ENCODE measurements at regions not wholly inside any gene's neighbourhood (a gene's known extent, or its start where the extent isn't known, plus 50 kb on each side); places are given as distances from the start of the nearest gene placed in this dataset.
"Not testable (repeated sequence)": the region's sequence is repeated elsewhere in the genome, so short reads cannot be mapped to it uniquely, and the experiment has no call there.

DNA sequence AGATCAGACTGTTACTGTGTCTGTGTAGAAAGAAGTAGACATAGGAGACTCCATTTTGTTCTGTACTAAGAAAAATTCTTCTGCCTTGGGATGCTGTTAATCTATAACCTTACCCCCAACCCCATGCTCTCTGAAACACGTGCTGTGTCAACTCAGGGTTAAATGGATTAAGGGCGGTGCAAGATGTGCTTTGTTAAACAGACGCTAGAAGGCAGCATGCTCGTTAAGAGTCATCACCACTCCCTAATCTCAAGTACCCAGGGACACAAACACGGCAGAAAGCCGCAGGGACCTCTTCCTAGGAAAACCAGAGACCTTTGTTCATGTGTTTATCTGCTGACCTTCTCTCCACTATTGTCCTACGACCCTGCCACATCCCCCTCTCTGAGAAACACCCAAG lies 137.0 kb upstream of the PROKR2 start:
- not testable (repeated sequence) for TF ChIP-seq CTCF, POLR2A (IDR thresholded peaks at IDR 0.05)
